H1 (cell line): ENCODE measurements at regions not wholly inside any gene's neighbourhood (a gene's known extent, or its start where the extent isn't known, plus 50 kb on each side); places are given as distances from the start of the nearest gene placed in this dataset.

Experiments
- CTCF ChIA-PET: fragments of 300-600 bp; sonication (Branson Sonifier 250); formaldehyde crosslinking; loops from one replicate; lab custom pipeline; 2021; ENCODE audit not compliant: partially characterized antibody; lab: Charles Lee
- POLR2A ChIA-PET: fragments of 300-600 bp; sonication (Branson Sonifier 250); formaldehyde crosslinking; loops from one replicate; lab custom pipeline; 2021; ENCODE audit warnings: inconsistent platforms; ENCODE audit not compliant: partially characterized antibody; lab: Charles Lee
- DNase-seq, 2 experiments: peaks; one replicate each; pipeline versions ENCODE4 v3.0.0 to v3.0.0-alpha.2; 2010 to 2022; ENCODE audit warnings: low spot score in 2 of 2, low read depth in 1 of 2, mixed read lengths in 1 of 2
- FAIRE-seq: peaks from 2 replicates; lab custom pipeline; 2011; peaks lifted over from hg19 to GRCh38; lab: Jason Lieb, UNC
- H2AFZ ChIP-seq: 2 replicates; pipeline ENCODE4 v1.8.1; 2012; ENCODE audit warnings: low read length, inconsistent platforms
- H2AK5ac ChIP-seq: 2 replicates; pipeline ENCODE4 v1.6.1; 2013; ENCODE audit warnings: low read depth, low read length
- H2BK120ac ChIP-seq: replicated peaks from 2 replicates; pipeline ENCODE3; 2013; ENCODE audit warnings: low read depth, low read length, inconsistent platforms
- H2BK12ac ChIP-seq: 2 replicates; pipeline ENCODE4 v1.6.1; 2013; ENCODE audit warnings: low read depth, low read length
- H2BK15ac ChIP-seq: 2 replicates; pipeline ENCODE4 v1.6.1; 2013; ENCODE audit warnings: low read length
- H2BK20ac ChIP-seq: 2 replicates; pipeline ENCODE4 v1.6.1; 2013; ENCODE audit warnings: low read length
- H2BK5ac ChIP-seq: 2 replicates; pipeline ENCODE4 v1.6.1; 2013; ENCODE audit warnings: low read depth, low read length
- H3K14ac ChIP-seq: 2 replicates; pipeline ENCODE4 v1.6.1; 2013; ENCODE audit warnings: inconsistent platforms; ENCODE audit not compliant: insufficient read length
- H3K18ac ChIP-seq: 2 replicates; pipeline ENCODE4 v1.6.1; 2013; ENCODE audit warnings: low read length; ENCODE audit errors: extremely low read depth
- H3K23ac ChIP-seq: 2 replicates; pipeline ENCODE4 v1.6.1; 2013; ENCODE audit warnings: inconsistent platforms; ENCODE audit not compliant: insufficient read length
- H3K23me2 ChIP-seq: 2 replicates; pipeline ENCODE4 v1.6.1; 2013; ENCODE audit warnings: low read depth, low read length
- H3K27ac ChIP-seq: 2 replicates; pipeline ENCODE4 v1.6.1; 2011; ENCODE audit warnings: low read depth, low read length, inconsistent platforms
- H3K27me3 ChIP-seq, 4 experiments: replicated peaks in 1 of 4; 1 replicate in 1 of 4; 2 replicates in 3 of 4; pipeline versions ENCODE4 v1.6.1 to v1.8.1; 2011 to 2013; ENCODE audit warnings: low read length in 3 of 4, mild to moderate bottlenecking in 3 of 4, inconsistent platforms in 2 of 4, mixed read lengths in 2 of 4, moderate library complexity in 1 of 4; ENCODE audit not compliant: control insufficient read depth in 3 of 4, insufficient read depth in 3 of 4; ENCODE audit errors: extremely low read depth in 1 of 4
- H3K36me3 ChIP-seq, 4 experiments: 2 replicates each; pipeline versions ENCODE4 v1.6.1 to v1.8.1; 2011 to 2013; ENCODE audit warnings: mild to moderate bottlenecking in 4 of 4, low read length in 3 of 4, moderate library complexity in 2 of 4, control low read depth in 1 of 4, inconsistent platforms in 1 of 4; ENCODE audit not compliant: insufficient read depth in 4 of 4, control insufficient read depth in 2 of 4
- H3K4ac ChIP-seq: replicated peaks from 2 replicates; pipeline ENCODE3; 2013; ENCODE audit warnings: low read length, low read depth, mixed read lengths, inconsistent platforms; ENCODE audit not compliant: insufficient read length
- H3K4me1 ChIP-seq, 4 experiments: replicated peaks in 1 of 4; 1 replicate in 1 of 4; 2 replicates in 3 of 4; pipeline versions ENCODE4 v1.6.1 to v1.8.1; 2011 to 2013; ENCODE audit warnings: low read length in 3 of 4, inconsistent platforms in 2 of 4, mixed read lengths in 1 of 4; ENCODE audit not compliant: insufficient read depth in 4 of 4, control insufficient read depth in 3 of 4
- H3K4me2 ChIP-seq, 2 experiments: 2 replicates each; pipeline versions ENCODE4 v1.6.1 to v1.8.1; 2011 to 2013; ENCODE audit warnings: low read depth in 2 of 2, low read length in 2 of 2, control low read depth in 1 of 2, inconsistent platforms in 1 of 2, mild to moderate bottlenecking in 1 of 2; ENCODE audit not compliant: insufficient read depth in 1 of 2
- H3K4me3 ChIP-seq, 4 experiments: fragments of 200-600, 300-600 bp in 1 of 4; sonication (generic), shearing (Covaris generic), sonication (Bioruptor Twin) in 1 of 4; 2 replicates each; pipeline versions ENCODE4 v1.5.1 to v1.8.1; 2011 to 2016; ENCODE audit warnings: low read length in 4 of 4, low read depth in 3 of 4, control low read depth in 2 of 4, inconsistent platforms in 2 of 4, mild to moderate bottlenecking in 2 of 4, mixed read lengths in 1 of 4, moderate library complexity in 1 of 4; ENCODE audit not compliant: insufficient read depth in 2 of 4; ENCODE audit errors: extremely low read depth in 1 of 4
- H3K56ac ChIP-seq: replicated peaks from 2 replicates; pipeline ENCODE3; 2013; ENCODE audit warnings: low read depth, mild to moderate bottlenecking, mixed read lengths, low read length, inconsistent platforms; ENCODE audit not compliant: insufficient read length
- H3K79me1 ChIP-seq: 2 replicates; pipeline ENCODE4 v1.6.1; 2013; ENCODE audit warnings: low read depth, low read length, control low read depth
- H3K79me2 ChIP-seq, 2 experiments: 2 replicates each; pipeline versions ENCODE4 v1.6.1 to v1.8.1; 2012 to 2013; ENCODE audit warnings: low read length in 2 of 2, mild to moderate bottlenecking in 2 of 2, inconsistent platforms in 1 of 2; ENCODE audit not compliant: insufficient read depth in 2 of 2, control insufficient read depth in 1 of 2
- H3K9ac ChIP-seq, 4 experiments: replicated peaks in 1 of 4; 1 replicate in 1 of 4; 2 replicates in 3 of 4; pipeline versions ENCODE4 v1.6.1 to v1.8.1; 2011 to 2013; ENCODE audit warnings: low read depth in 3 of 4, low read length in 3 of 4, control low read depth in 2 of 4, mild to moderate bottlenecking in 2 of 4, moderate library complexity in 2 of 4, inconsistent platforms in 1 of 4; ENCODE audit errors: extremely low read depth in 1 of 4
- H3K9me3 ChIP-seq, 2 experiments: 2 replicates each; pipeline versions ENCODE4 v1.6.1 to v1.8.1; 2012 to 2013; ENCODE audit warnings: mild to moderate bottlenecking in 2 of 2, moderate library complexity in 2 of 2, control low read depth in 1 of 2, inconsistent platforms in 1 of 2, low read depth in 1 of 2, low read length in 1 of 2, mixed read lengths in 1 of 2; ENCODE audit not compliant: insufficient read depth in 2 of 2
- H4K20me1 ChIP-seq, 2 experiments: replicated peaks in 1 of 2; 2 replicates each; pipeline versions ENCODE3 to v1.8.1; 2011 to 2013; ENCODE audit warnings: inconsistent platforms in 2 of 2, low read length in 2 of 2, mild to moderate bottlenecking in 1 of 2; ENCODE audit not compliant: insufficient read depth in 2 of 2, control insufficient read depth in 1 of 2
- H4K5ac ChIP-seq: 2 replicates; pipeline ENCODE4 v1.6.1; 2013; ENCODE audit warnings: low read length, low read depth, mixed read lengths, inconsistent platforms; ENCODE audit not compliant: insufficient read length
- H4K8ac ChIP-seq: 2 replicates; pipeline ENCODE4 v1.8.0; 2013; ENCODE audit warnings: mild to moderate bottlenecking, moderate library complexity, low read length, inconsistent platforms; ENCODE audit not compliant: insufficient read depth; ENCODE audit errors: extremely low read depth
- H4K91ac ChIP-seq: replicated peaks from 2 replicates; pipeline ENCODE3; 2013; ENCODE audit warnings: low read length, mixed read lengths, inconsistent platforms; ENCODE audit not compliant: insufficient read length
- CEBPB ChIP-seq: IDR thresholded peaks from 2 replicates; pipeline ENCODE4 v1.6.1; 2012; ENCODE audit warnings: low read depth, low read length
- EP300 ChIP-seq, 2 experiments: IDR thresholded peaks; 1 replicate in 1 of 2; 2 replicates in 1 of 2; pipeline ENCODE4 v1.6.1; 2011 to 2012; ENCODE audit warnings: low read depth in 2 of 2, low read length in 2 of 2, mild to moderate bottlenecking in 2 of 2, borderline replicate concordance in 1 of 2, inconsistent platforms in 1 of 2, moderate library complexity in 1 of 2
- JUN ChIP-seq: IDR thresholded peaks from 2 replicates; pipeline ENCODE4 v1.6.1; 2011; ENCODE audit warnings: low read depth, mild to moderate bottlenecking, improper control_type of control experiment, low read length
- KDM5A ChIP-seq: fragments of 200-600 bp; IDR thresholded peaks from 2 replicates; pipeline ENCODE4 v1.7.1; 2012; ENCODE audit warnings: mild to moderate bottlenecking, low read length, inconsistent platforms, mixed read lengths
- RAD21 ChIP-seq, 2 experiments: IDR thresholded peaks in 1 of 2; conservative IDR thresholded peaks in 1 of 2; 2 replicates each; pipeline ENCODE4 v1.6.1; 2011; ENCODE audit warnings: low read depth in 2 of 2, low read length in 2 of 2, improper control_type of control experiment in 1 of 2, inconsistent platforms in 1 of 2, mild to moderate bottlenecking in 1 of 2, moderate library complexity in 1 of 2
- SUZ12 ChIP-seq: fragments of 200-600 bp; sonication (generic); IDR thresholded peaks from 2 replicates; pipeline ENCODE4 v1.6.1; 2012; ENCODE audit warnings: mild to moderate bottlenecking, inconsistent platforms, low read length, moderate library complexity, mixed read lengths
- WGBS, 2 experiments: shearing (Covaris generic) in 1 of 2; methylation state at CpG; one replicate each; pipeline versions ENCODE4 v1.1.6 to v1.1.7; 2013 to 2015; ENCODE audit warnings: low lambda C conversion rate in 2 of 2, mixed read lengths in 2 of 2, inconsistent platforms in 1 of 2, low coverage in 1 of 2, missing lambda C conversion rate in 1 of 2; ENCODE audit not compliant: insufficient replicate concordance in 2 of 2, insufficient coverage in 1 of 2, insufficient read length in 1 of 2; ENCODE audit errors: extremely low coverage in 1 of 2, missing lambda C conversion rate in 1 of 2; 5-methylcytosine and 5-hydroxymethylcytosine counted together
- TF ChIP-seq, protein P1 (sequence below): IDR thresholded peaks from 2 replicates; pipeline ENCODE4 v1.6.1; 2012; ENCODE audit warnings: inconsistent platforms

DNA sequence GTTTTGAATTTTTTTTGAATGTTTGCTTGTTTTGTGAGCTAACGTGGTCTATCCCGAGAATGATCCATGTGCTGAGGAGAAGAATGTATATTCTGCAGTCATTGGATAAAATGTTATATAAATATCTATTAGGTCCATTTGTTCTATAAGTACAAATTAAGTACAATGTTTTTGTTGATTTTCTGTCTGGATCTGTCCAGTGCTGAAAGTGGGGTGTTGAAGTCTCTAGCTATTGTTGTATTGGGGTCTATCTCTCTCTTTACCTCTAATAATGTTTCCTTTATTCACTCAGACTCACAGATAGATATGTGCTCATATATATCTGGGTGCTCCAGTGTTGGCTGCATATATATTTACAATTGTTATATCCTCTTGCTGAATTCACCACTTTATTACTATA is 144.8 kb upstream of the SETMAR start:
- Histone ChIP-seq H3K79me1 (no peaks in the 10 kb centered on the region), H2BK5ac (no peak overlapping the region), H3K4me2 (no peak overlapping the region), H3K4me1 (peaks cover 0 to 4% (median 0%) of the 10 kb centered on the region in 4 experiments; a peak in 1 of 7 replicates), H3K4ac (no peak overlapping the region), H4K8ac (no peak overlapping the region), H3K27me3 (peaks cover 0 to 2% (median 0%) of the 10 kb centered on the region in 4 experiments; a peak in 1 of 7 replicates), H3K9ac (no peak overlapping the region), H3K36me3 (no peaks in the 10 kb centered on the region), H4K20me1 (no peaks in the 10 kb centered on the region), H3K18ac (no peak overlapping the region), H2BK15ac (no peak overlapping the region), H3K27ac (no peak overlapping the region), H2AFZ (no peak overlapping the region), H3K23ac (no peak overlapping the region), H2BK12ac (no peak overlapping the region), H2BK120ac (no peak overlapping the region), H4K5ac (no peak overlapping the region), H2BK20ac (no peak overlapping the region), H3K9me3 (no peaks in the 10 kb centered on the region), H3K79me2 (no peaks in the 10 kb centered on the region), H3K23me2 (no peaks in the 10 kb centered on the region), H3K4me3 (no peak overlapping the region), H3K56ac (no peak overlapping the region), H2AK5ac (no peak overlapping the region), H4K91ac (no peak overlapping the region), H3K14ac (no peak overlapping the region)
- ChIA-PET POLR2A (no interaction called here), CTCF (no interaction called here)
- no peak for FAIRE-seq
- 100% methylated on average over 2 of the region's 2 CpGs; no CpG with 5 or more reads in 1 of the 2 experiments for WGBS, 2 experiments
- no peak for DNase-seq
- TF ChIP-seq EP300 (IDR thresholded peaks at IDR 0.05; ENCODE audit: borderline replicate concordance in 1 of 2, low read depth in 2 of 2, low read length in 2 of 2) (no peak), RAD21 (IDR thresholded peaks at IDR 0.05 in 1 of 2, conservative IDR thresholded peaks at IDR 0.05 in 1 of 2; ENCODE audit: low read depth in 2 of 2, low read length in 2 of 2) (no peak), KDM5A (no peak), JUN (no peak), SUZ12 (no peak), CEBPB (no peak)
- TF ChIP-seq, protein P1, sequence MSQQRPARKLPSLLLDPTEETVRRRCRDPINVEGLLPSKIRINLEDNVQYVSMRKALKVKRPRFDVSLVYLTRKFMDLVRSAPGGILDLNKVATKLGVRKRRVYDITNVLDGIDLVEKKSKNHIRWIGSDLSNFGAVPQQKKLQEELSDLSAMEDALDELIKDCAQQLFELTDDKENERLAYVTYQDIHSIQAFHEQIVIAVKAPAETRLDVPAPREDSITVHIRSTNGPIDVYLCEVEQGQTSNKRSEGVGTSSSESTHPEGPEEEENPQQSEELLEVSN = no peak
